Kidney (tissue), 13 donors: ENCODE measurements at regions not wholly inside any gene's neighbourhood (a gene's known extent, or its start where the extent isn't known, plus 50 kb on each side); places are given as distances from the start of the nearest gene placed in this dataset.
A peak's percentile ranks its signal among the peaks of the same experiment; 100 is the strongest.

Experiments used
- DNase-seq, 5 donors: peaks; one replicate each; pipeline ENCODE4 v3.0.0-alpha.2; 2013 to 2020
- FAIRE-seq: peaks from 2 replicates; lab custom pipeline; 2012; peaks lifted over from hg19 to GRCh38; lab: Jason Lieb, UNC
- H3K27ac ChIP-seq, 2 donors: one replicate each; pipeline ENCODE4 v1.7.0; 2013; ENCODE audit warnings: low read depth in 2 of 2, low read length in 2 of 2, inconsistent platforms in 1 of 2
- H3K27me3 ChIP-seq: one replicate; pipeline ENCODE4 v1.7.1; 2013; ENCODE audit warnings: low read length, inconsistent platforms; ENCODE audit not compliant: control insufficient read depth, insufficient read depth
- H3K36me3 ChIP-seq, 3 donors: one replicate each; pipeline versions ENCODE4 v1.7.0 to v1.7.1; 2013; ENCODE audit warnings: low read length in 3 of 3, control low read depth in 1 of 3, inconsistent platforms in 1 of 3; ENCODE audit not compliant: insufficient read depth in 3 of 3, control insufficient read depth in 2 of 3
- H3K4me1 ChIP-seq, 3 donors: one replicate each; pipeline versions ENCODE4 v1.7.0 to v1.7.1; 2013; ENCODE audit warnings: low read length in 3 of 3, inconsistent platforms in 1 of 3, low read depth in 1 of 3; ENCODE audit not compliant: control insufficient read depth in 2 of 3, insufficient read depth in 2 of 3
- H3K4me3 ChIP-seq, 3 donors: one replicate each; pipeline versions ENCODE4 v1.7.0 to v1.8.1; 2013; ENCODE audit warnings: low read length in 3 of 3, control low read depth in 1 of 3, inconsistent platforms in 1 of 3
- H3K9ac ChIP-seq, 3 donors: one replicate each; pipeline versions ENCODE4 v1.7.0 to v1.7.1; 2013; ENCODE audit warnings: low read length in 3 of 3, control low read depth in 1 of 3, inconsistent platforms in 1 of 3
- H3K9me3 ChIP-seq, 3 donors: one replicate each; pipeline versions ENCODE4 v1.7.0 to v1.7.1; 2013; ENCODE audit warnings: low read length in 3 of 3, control low read depth in 1 of 3, inconsistent platforms in 1 of 3; ENCODE audit not compliant: control insufficient read depth in 2 of 3, insufficient read depth in 1 of 3
- intact Hi-C: fragments of 100-400 bp; cut with DNase I; formaldehyde crosslinking; loops from one replicate; pipeline ENCODE4 v1.11.1; 2022
- TF ChIP-seq, protein P1 (sequence below): IDR thresholded peaks from 3 replicates; pipeline ENCODE4 v1.5.1; 2012; ENCODE audit warnings: mild to moderate bottlenecking, moderate library complexity, borderline replicate concordance; ENCODE audit not compliant: insufficient read depth; ENCODE audit errors: extremely low read depth
- donor health status: control.
- donor health status: control.
- donor health status: control.
- donor health status: control.
- donor health status: control.
- donor health status: DM: yes; HTN: yes; CAD: no.
- donor health status: Normal renal cell carcinoma (clear cell type).

DNA sequence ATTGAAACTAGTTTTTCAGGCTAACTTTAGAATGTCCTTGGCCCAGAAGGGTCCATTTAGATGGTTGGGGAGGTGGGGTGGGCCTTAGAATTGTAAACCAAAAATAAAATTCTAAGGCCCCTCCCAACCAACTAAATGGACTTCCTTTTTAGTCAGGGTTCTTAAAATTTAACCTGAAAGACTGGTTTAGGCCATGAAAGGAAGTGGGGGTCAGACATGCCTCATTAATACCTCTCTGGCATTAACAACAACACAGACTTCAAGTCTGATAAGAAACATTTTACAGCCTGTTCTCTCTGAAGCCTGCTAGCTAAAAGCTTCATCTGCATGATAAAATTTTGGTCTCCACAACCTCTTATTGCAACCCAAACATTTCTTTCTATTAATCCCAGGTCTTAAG, 65.5 kb upstream of the TNC start:
- TF ChIP-seq, protein P1, sequence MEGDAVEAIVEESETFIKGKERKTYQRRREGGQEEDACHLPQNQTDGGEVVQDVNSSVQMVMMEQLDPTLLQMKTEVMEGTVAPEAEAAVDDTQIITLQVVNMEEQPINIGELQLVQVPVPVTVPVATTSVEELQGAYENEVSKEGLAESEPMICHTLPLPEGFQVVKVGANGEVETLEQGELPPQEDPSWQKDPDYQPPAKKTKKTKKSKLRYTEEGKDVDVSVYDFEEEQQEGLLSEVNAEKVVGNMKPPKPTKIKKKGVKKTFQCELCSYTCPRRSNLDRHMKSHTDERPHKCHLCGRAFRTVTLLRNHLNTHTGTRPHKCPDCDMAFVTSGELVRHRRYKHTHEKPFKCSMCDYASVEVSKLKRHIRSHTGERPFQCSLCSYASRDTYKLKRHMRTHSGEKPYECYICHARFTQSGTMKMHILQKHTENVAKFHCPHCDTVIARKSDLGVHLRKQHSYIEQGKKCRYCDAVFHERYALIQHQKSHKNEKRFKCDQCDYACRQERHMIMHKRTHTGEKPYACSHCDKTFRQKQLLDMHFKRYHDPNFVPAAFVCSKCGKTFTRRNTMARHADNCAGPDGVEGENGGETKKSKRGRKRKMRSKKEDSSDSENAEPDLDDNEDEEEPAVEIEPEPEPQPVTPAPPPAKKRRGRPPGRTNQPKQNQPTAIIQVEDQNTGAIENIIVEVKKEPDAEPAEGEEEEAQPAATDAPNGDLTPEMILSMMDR = no peak
- H3K27ac ChIP-seq = no peak overlapping the region
- no peaks in the 10 kb centered on the region for H3K36me3 ChIP-seq
- no peaks in the 10 kb centered on the region for H3K4me1 ChIP-seq
- peak in 2 of 5 donors; percentile 51 to 58 for DNase-seq
- no peak overlapping the region for H3K4me3 ChIP-seq
- no peaks in the 10 kb centered on the region for H3K9me3 ChIP-seq
- intact Hi-C loops = no loop called here
- H3K9ac ChIP-seq = no peak overlapping the region
- no peak for FAIRE-seq
- H3K27me3 ChIP-seq = no peaks in the 10 kb centered on the region

DNA sequence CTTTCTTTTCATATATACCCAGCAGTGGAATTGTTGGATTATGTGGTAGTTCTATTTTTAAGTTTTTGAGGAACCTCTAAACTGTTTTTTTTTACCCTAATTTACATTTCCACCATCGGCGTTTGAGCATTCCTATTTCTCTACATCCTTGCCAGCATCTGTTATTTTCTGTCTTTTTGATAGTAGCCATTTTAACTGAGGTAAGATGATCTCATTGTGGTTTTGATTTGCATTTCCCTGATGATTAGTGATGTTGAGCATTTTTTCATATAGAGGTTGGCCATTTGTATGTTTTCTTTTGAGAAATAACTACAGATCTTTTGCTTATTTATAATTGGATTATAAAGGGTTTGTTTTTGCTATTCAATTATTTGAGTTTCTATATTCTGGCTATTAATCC, 71.7 kb upstream of the TNC start:
- Histone ChIP-seq H3K27ac (no peak overlapping the region), H3K4me3 (no peak overlapping the region), H3K9ac (no peak overlapping the region), H3K27me3 (no peaks in the 10 kb centered on the region), H3K4me1 (no peaks in the 10 kb centered on the region), H3K36me3 (no peaks in the 10 kb centered on the region), H3K9me3 (no peaks in the 10 kb centered on the region)
- FAIRE-seq = no peak
- TF ChIP-seq, protein P1 = no peak
- no peak for DNase-seq
- intact Hi-C loops = no loop called here

DNA sequence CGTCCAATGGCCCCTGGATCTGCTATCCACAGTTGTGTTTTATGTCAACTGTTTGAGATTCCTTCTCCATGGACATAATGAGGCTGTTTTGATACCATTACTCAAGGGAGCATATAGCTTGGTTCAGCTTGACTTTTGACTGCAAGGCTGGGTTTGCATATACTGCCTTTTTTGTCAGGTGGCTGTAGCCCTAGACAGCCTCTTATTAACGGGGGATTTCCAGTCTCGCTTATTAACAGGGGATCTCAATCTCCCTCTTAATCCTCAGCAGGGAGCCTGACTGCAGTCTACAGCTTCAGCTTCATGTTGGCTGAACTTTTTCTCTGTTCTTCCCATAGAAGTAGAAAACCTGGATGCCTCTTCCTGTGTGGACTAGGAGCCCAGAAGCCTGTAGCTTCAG, 73.7 kb upstream of the TNC start:
- H3K4me3 ChIP-seq = no peak overlapping the region
- no peak overlapping the region for H3K27ac ChIP-seq
- H3K9me3 ChIP-seq = no peaks in the 10 kb centered on the region
- no peaks in the 10 kb centered on the region for H3K36me3 ChIP-seq
- DNase-seq = no peak
- H3K9ac ChIP-seq = no peak overlapping the region
- no peaks in the 10 kb centered on the region for H3K27me3 ChIP-seq
- no peaks in the 10 kb centered on the region for H3K4me1 ChIP-seq
- TF ChIP-seq, protein P1 = no peak
- intact Hi-C loops = no loop called here
- FAIRE-seq = no peak

DNA sequence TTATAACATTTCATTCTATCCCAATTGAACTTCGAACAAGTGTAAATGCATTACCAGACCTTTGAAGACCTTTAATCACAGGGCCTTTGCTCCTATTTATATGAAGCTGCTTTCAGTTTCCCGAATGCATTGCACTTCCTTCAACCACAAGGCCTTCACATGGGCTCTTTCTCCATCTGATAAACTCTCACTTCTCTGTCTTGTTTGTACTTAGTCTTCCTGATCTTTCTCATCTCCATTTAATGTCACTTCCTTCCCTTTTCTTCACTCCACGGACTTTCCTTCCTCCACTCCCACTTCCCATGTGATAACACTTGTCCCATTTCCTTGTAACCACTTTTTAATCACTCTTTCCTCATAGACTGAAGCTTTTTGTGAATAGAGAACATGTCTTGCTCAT, 74.3 kb upstream of the TNC start:
- FAIRE-seq = no peak
- H3K36me3 ChIP-seq = no peaks in the 10 kb centered on the region
- H3K27me3 ChIP-seq = no peaks in the 10 kb centered on the region
- H3K4me1 ChIP-seq = no peaks in the 10 kb centered on the region
- H3K4me3 ChIP-seq = no peak overlapping the region
- no peak for DNase-seq
- TF ChIP-seq, protein P1 = no peak
- no peaks in the 10 kb centered on the region for H3K9me3 ChIP-seq
- H3K9ac ChIP-seq = no peak overlapping the region
- intact Hi-C loops = no loop called here
- H3K27ac ChIP-seq = no peak overlapping the region
